Activated CD8-positive, alpha-beta memory T cell treated with anti-CD3 and anti-CD28 coated beads, Interleukin-2, amount 50 U/mL, for 48 hours (primary cell): ENCODE measurements at regions not wholly inside any gene's neighbourhood (a gene's known extent, or its start where the extent isn't known, plus 50 kb on each side); places are given as distances from the start of the nearest gene placed in this dataset.

Experiments used
- DNase-seq: peaks from one replicate; pipeline ENCODE4 v3.0.0-alpha.2; 2020

GRCh38 chr2:21254170-21254965, 130.6 kb downstream of the TDRD15 start:
- no peak for DNase-seq

- no peak for DNase-seq
Observed at GRCh38 chr2:21256006-21256405, 132.2 kb downstream of the TDRD15 start.

GRCh38 chr2:21257621-21258020, 133.9 kb downstream of the TDRD15 start:
- no peak for DNase-seq

GRCh38 chr2:21258082-21258481, 134.3 kb downstream of the TDRD15 start:
- no peak for DNase-seq

- no peak for DNase-seq
Observed at GRCh38 chr2:21260311-21260710, 136.5 kb downstream of the TDRD15 start.

GRCh38 chr2:21261591-21261990, 137.8 kb downstream of the TDRD15 start:
- no peak for DNase-seq

- no peak for DNase-seq
Observed at GRCh38 chr2:21262426-21262940, 138.7 kb downstream of the TDRD15 start.

- no peak for DNase-seq
Observed at GRCh38 chr2:21263622-21264021, 139.9 kb downstream of the TDRD15 start.

- no peak for DNase-seq
Observed at GRCh38 chr2:21265752-21266151, 142.0 kb downstream of the TDRD15 start.

GRCh38 chr2:21267232-21267835, 143.6 kb downstream of the TDRD15 start:
- no peak for DNase-seq

- no peak for DNase-seq
Observed at GRCh38 chr2:21268197-21268877, 144.6 kb downstream of the TDRD15 start.

GRCh38 chr2:21268878-21269224, 145.1 kb downstream of the TDRD15 start:
- DNase-seq, result no peak

- no peak for DNase-seq
Observed at GRCh38 chr2:21269382-21269781, 145.6 kb downstream of the TDRD15 start.

GRCh38 chr2:21270083-21270491, 146.3 kb downstream of the TDRD15 start:
- DNase-seq, result no peak

GRCh38 chr2:21270708-21271122, 146.9 kb downstream of the TDRD15 start:
- DNase-seq, result no peak

GRCh38 chr2:21276163-21276562, 152.4 kb downstream of the TDRD15 start:
- no peak for DNase-seq

GRCh38 chr2:21277068-21278056, 153.6 kb downstream of the TDRD15 start:
- DNase-seq, result no peak

GRCh38 chr2:21279525-21279924, 155.8 kb downstream of the TDRD15 start:
- no peak for DNase-seq

- no peak for DNase-seq
Observed at GRCh38 chr2:21280793-21281192, 157.0 kb downstream of the TDRD15 start.

GRCh38 chr2:21281384-21281783, 157.6 kb downstream of the TDRD15 start:
- DNase-seq, result no peak

- no peak for DNase-seq
Observed at GRCh38 chr2:21281791-21282514, 158.2 kb downstream of the TDRD15 start.

- DNase-seq, result no peak
Observed at GRCh38 chr2:21282515-21282898, 158.7 kb downstream of the TDRD15 start.
